OCI-LY3 (cell line): ENCODE measurements at regions not wholly inside any gene's neighbourhood (a gene's known extent, or its start where the extent isn't known, plus 50 kb on each side); places are given as distances from the start of the nearest gene placed in this dataset.

Experiments
- H2AFZ ChIP-seq: fragments of 200-600, 300-600 bp; shearing (Covaris generic); 2 replicates; pipeline ENCODE4 v1.6.0; 2014; ENCODE audit warnings: antibody characterized with exemption, low read depth, low read length
- H3K27ac ChIP-seq: fragments of 200-600, 300-600 bp; sonication (generic); 2 replicates; pipeline ENCODE4 v1.5.1; 2014; ENCODE audit warnings: mild to moderate bottlenecking, low read length, moderate library complexity, mixed read lengths
- H3K27me3 ChIP-seq: fragments of 200-600, 300-600 bp; sonication (generic); 2 replicates; pipeline ENCODE4 v1.6.1; 2014; ENCODE audit warnings: low read depth, low read length, mixed read lengths
- H3K36me3 ChIP-seq: fragments of 200-600, 300-600 bp; sonication (generic); replicated peaks from 2 replicates; pipeline ENCODE3; 2014; ENCODE audit warnings: low read depth, low read length, mixed read lengths
- H3K4me1 ChIP-seq: fragments of 300-600, 200-600 bp; sonication (generic); 2 replicates; pipeline ENCODE4 v1.6.1; 2014; ENCODE audit warnings: low read length, mixed read lengths
- H3K4me2 ChIP-seq: fragments of 200-600, 300-600 bp; sonication (generic); 2 replicates; pipeline ENCODE4 v1.6.1; 2014; ENCODE audit warnings: low read length, mixed read lengths
- H3K4me3 ChIP-seq: fragments of 300-600, 200-600 bp; sonication (generic); 2 replicates; pipeline ENCODE4 v1.5.1; 2014; ENCODE audit warnings: antibody characterized with exemption, mild to moderate bottlenecking, low read length, moderate library complexity
- H3K79me2 ChIP-seq: fragments of 300-600, 200-600 bp; shearing (Covaris generic); 2 replicates; pipeline ENCODE4 v1.6.1; 2014; ENCODE audit warnings: mild to moderate bottlenecking, low read length, mixed read lengths
- H3K9ac ChIP-seq: fragments of 300-600, 200-600 bp; shearing (Covaris generic); 2 replicates; pipeline ENCODE4 v1.6.0; 2014; ENCODE audit warnings: mild to moderate bottlenecking, low read length, moderate library complexity
- H3K9me3 ChIP-seq: fragments of 200-600, 300-600 bp; shearing (Covaris generic); 2 replicates; pipeline ENCODE4 v1.6.1; 2014; ENCODE audit warnings: low read length, mixed read lengths; ENCODE audit not compliant: insufficient read depth
- H4K20me1 ChIP-seq: fragments of 200-600, 300-600 bp; sonication (generic); 2 replicates; pipeline ENCODE4 v1.6.1; 2016; ENCODE audit warnings: low read length, mixed read lengths; ENCODE audit not compliant: insufficient read depth
- EZH2phosphoT487 ChIP-seq: fragments of 200-600 bp; shearing (Covaris generic); IDR thresholded peaks from 2 replicates; pipeline ENCODE4 v1.6.1; 2018; ENCODE audit warnings: antibody characterized with exemption, mixed run types, low read depth
- TF ChIP-seq, protein P1 (sequence below): fragments of 200-600, 300-600 bp; sonication (generic); IDR thresholded peaks from 2 replicates; pipeline ENCODE4 v1.5.1; 2014; ENCODE audit warnings: antibody characterized with exemption, low read length, low read depth

- Histone ChIP-seq H3K79me2 (no peaks in the 10 kb centered on the region), H3K36me3 (no peaks in the 10 kb centered on the region), H3K4me1 (no peaks in the 10 kb centered on the region), H3K27me3 (no peaks in the 10 kb centered on the region), H3K4me2 (no peak overlapping the region), H3K9ac (no peak overlapping the region), H3K4me3 (no peak overlapping the region), H3K9me3 (no peaks in the 10 kb centered on the region), H3K27ac (no peak overlapping the region), H4K20me1 (no peaks in the 10 kb centered on the region), H2AFZ (no peak overlapping the region)
- TF ChIP-seq, protein P1, sequence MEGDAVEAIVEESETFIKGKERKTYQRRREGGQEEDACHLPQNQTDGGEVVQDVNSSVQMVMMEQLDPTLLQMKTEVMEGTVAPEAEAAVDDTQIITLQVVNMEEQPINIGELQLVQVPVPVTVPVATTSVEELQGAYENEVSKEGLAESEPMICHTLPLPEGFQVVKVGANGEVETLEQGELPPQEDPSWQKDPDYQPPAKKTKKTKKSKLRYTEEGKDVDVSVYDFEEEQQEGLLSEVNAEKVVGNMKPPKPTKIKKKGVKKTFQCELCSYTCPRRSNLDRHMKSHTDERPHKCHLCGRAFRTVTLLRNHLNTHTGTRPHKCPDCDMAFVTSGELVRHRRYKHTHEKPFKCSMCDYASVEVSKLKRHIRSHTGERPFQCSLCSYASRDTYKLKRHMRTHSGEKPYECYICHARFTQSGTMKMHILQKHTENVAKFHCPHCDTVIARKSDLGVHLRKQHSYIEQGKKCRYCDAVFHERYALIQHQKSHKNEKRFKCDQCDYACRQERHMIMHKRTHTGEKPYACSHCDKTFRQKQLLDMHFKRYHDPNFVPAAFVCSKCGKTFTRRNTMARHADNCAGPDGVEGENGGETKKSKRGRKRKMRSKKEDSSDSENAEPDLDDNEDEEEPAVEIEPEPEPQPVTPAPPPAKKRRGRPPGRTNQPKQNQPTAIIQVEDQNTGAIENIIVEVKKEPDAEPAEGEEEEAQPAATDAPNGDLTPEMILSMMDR: no peak
Observed at GRCh38 chrX:8927066-8927635, 106.8 kb downstream of the FAM9B start.

DNA sequence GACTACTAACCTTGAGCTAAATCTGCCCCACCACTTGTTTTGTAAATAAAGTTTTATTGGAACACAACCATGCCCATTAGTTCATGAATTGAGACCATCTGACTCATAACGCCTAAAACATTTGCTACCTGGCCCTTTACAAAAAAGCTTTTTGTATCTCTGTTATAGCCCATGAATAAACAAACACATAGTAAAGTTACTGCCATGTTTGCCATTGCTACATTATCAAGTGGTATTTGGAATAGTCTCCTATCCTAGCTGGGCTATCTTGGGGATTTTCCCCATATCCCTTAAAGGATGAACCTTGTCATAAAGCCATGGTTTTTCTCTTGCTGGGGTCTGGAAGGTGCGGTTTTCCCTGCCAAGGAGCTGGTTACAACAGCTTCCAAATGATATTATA is 112.3 kb downstream of the FAM9B start:
- Histone ChIP-seq H3K79me2 (no peaks in the 10 kb centered on the region), H3K9me3 (no peaks in the 10 kb centered on the region), H3K4me3 (no peak overlapping the region), H3K9ac (no peak overlapping the region), H3K27me3 (no peaks in the 10 kb centered on the region), H3K4me2 (no peak overlapping the region), H3K27ac (no peak overlapping the region), H3K4me1 (no peaks in the 10 kb centered on the region), H4K20me1 (no peaks in the 10 kb centered on the region), H3K36me3 (no peaks in the 10 kb centered on the region), H2AFZ (no peak overlapping the region)
- TF ChIP-seq, protein P1: no peak
- TF ChIP-seq EZH2phosphoT487: no peak

GRCh38 chrX:8919801-8920200 is 114.1 kb downstream of the FAM9B start:
- H3K4me1 ChIP-seq: no peaks in the 10 kb centered on the region
- H3K4me3 ChIP-seq: no peak overlapping the region

GRCh38 chrX:8916697-8917096 is 115.5 kb upstream of the FAM9A start:
- H3K27me3 ChIP-seq: no peaks in the 10 kb centered on the region
- no peak for TF ChIP-seq EZH2phosphoT487
- TF ChIP-seq, protein P1: no peak
- H3K36me3 ChIP-seq: no peaks in the 10 kb centered on the region
- no peaks in the 10 kb centered on the region for H3K4me1 ChIP-seq
- no peak overlapping the region for H3K4me2 ChIP-seq
- H3K9me3 ChIP-seq: no peaks in the 10 kb centered on the region
- no peak overlapping the region for H3K4me3 ChIP-seq
- no peak overlapping the region for H3K27ac ChIP-seq
- no peaks in the 10 kb centered on the region for H3K79me2 ChIP-seq
- H3K9ac ChIP-seq: no peak overlapping the region
- no peaks in the 10 kb centered on the region for H4K20me1 ChIP-seq
- no peak overlapping the region for H2AFZ ChIP-seq

More at GRCh38 chrX:8919801-8920200, 114.1 kb downstream of the FAM9B start:
- no peaks in the 10 kb centered on the region for H3K79me2 ChIP-seq
- no peaks in the 10 kb centered on the region for H3K27me3 ChIP-seq
- no peak overlapping the region for H3K4me2 ChIP-seq
- no peaks in the 10 kb centered on the region for H4K20me1 ChIP-seq
- H2AFZ ChIP-seq: no peak overlapping the region
- no peaks in the 10 kb centered on the region for H3K9me3 ChIP-seq
- H3K9ac ChIP-seq: no peak overlapping the region
- no peak overlapping the region for H3K27ac ChIP-seq
- H3K36me3 ChIP-seq: no peaks in the 10 kb centered on the region
- TF ChIP-seq, protein P1: no peak
- no peak for TF ChIP-seq EZH2phosphoT487
